TTC549 (cell line): ENCODE measurements at regions not wholly inside any gene's neighbourhood (a gene's known extent, or its start where the extent isn't known, plus 50 kb on each side); places are given as distances from the start of the nearest gene placed in this dataset.

Experiments
- FAIRE-seq: peaks from 2 replicates; lab custom pipeline; 2012; peaks lifted over from hg19 to GRCh38; lab: Jason Lieb, UNC

DNA sequence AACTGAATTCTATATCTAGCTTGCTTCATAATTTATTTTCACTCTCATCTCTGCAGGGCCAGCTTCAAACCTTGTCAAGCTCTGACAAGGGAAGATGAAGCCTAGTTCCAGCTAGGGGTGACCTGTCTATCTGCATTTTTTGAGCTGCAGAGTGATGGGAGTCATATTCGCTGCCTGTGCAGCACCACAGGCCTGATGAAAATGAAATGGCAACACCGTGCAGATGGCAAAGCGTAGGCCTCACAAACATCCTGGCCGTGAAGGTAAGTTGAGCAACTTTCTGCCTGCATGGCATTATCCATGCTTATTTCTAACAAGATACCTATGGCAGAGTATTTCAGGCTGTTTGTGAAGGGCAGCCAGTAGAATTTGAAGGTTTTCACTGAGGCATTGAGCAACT, 86.4 kb upstream of the C1QTNF9B start:
- FAIRE-seq = no peak

DNA sequence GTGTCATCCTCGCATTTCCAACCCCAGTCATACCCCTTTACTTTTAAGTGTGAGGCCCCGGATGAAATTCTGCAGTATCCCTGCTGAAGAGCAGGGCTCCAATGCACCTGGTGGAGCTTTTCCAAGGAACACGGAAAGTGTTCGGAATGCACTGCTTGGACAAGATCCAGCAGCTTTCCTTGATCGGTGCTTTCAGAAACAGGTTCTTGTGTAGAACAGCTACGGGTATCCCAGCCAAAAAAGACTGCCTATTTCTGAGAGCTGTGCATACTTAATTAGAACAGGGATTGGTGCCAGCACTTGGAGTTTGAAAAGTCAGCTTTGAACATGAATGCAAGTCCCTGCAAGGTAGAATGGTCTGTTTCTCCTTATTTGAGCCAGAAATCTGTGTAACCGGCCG, 87.2 kb upstream of the C1QTNF9B start:
- no peak for FAIRE-seq

DNA sequence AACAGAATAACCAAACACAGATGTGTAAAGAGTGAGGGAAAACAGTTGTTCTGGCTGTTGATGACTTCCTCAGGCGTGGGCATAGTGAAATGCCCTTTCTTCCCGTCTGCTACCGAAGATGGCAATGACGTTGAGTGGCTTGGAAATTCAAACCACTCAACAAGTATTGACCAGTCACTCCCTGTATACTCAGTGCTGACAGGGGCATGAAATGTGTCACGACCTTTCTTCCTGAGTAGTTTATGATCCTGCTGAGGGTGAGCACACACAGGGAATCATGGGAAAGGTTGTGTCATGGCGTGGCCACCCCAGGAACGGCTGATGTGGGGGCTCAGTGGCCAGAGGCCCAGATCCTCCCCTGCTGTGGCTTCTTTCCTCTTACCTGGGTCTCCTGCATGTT, 87.8 kb upstream of the C1QTNF9B start:
- FAIRE-seq = no peak

- no peak for FAIRE-seq
Measured at GRCh38 chr13:23985839-23986238, 88.5 kb upstream of the C1QTNF9B start.

DNA sequence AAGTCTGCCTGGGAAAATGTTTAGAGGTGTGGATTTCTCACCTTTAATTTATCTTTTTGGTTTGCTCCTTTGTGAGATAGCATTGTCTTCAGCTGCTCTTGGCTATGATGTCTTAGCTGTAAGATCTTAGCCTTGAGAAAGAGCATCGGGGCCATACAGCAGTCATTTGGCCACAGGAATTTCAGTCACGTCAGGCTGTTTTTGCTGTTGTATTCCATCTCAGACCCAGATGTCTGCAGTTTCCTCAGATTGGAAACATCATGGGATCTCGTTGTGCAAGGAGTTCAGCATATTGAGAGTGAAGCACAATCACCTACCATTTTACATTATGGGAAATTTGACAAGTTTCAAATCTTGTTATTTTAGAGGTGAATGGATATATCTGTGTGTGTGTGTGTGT, 89.3 kb upstream of the C1QTNF9B start:
- no peak for FAIRE-seq

GRCh38 chr13:23987331-23987894, 90.1 kb upstream of the C1QTNF9B start:
- FAIRE-seq = no peak

- no peak for FAIRE-seq
Measured at GRCh38 chr13:23988546-23989122, 91.3 kb upstream of the C1QTNF9B start.

DNA sequence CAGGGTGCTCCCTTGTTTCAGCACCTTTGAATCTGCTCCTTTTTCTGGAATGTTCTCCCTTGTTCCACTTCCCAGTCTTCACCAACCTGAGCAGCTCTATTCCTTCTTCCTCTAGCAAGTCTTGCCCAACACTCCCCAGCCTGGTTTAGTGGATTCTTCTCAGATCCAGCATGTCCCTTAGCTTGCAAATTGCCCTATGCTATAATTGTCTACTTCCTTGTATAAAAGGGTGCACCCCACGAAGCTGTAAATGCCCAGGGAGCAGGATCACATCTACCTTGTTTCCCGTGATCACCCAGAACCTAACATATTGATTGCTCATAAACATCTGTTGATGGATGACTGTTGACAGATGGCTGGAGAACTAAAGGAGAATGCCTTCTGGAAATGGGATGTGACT, 93.2 kb upstream of the C1QTNF9B start:
- FAIRE-seq = no peak

- FAIRE-seq = no peak
Measured at GRCh38 chr13:23991119-23991518, 93.8 kb upstream of the C1QTNF9B start.

- no peak for FAIRE-seq
Measured at GRCh38 chr13:23992781-23993679, 95.7 kb upstream of the C1QTNF9B start.

GRCh38 chr13:23993680-23993985, 96.3 kb upstream of the C1QTNF9B start:
- no peak for FAIRE-seq

DNA sequence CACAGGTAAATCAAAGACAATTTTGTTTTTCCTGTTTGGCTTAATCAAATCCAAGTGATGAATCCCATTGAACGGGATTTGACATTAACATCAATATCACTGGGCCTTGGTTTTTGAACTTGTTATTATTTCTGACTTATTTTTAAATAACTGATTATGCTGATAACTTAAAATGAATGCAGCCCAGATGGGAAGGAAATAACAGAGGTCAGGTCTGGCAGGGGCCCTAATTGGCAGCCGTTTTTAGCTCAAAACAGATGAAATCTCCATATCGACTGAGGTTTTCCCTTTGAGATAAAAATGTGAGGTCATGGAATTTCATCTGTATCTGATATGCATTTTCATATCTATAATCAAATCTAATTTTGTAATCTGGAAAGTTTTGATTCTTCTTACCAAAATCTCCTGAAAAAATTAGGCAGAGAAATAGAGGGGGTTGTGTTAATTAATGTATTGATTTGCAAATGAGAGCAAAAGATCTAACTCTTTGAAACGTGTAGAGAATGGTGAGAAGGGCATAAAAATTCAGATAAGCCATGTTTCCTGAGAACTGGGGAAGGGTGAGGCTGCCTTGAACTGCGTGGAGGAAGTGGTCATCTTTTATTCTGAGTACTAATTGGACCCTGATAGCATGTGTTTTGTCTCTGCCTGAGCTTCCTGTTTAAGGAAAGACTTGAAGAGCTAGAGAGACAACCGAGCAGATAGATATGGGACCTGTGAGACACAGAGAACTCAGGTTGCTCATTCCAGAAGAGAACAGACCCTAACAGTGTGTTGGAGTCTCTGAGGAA, 98.2 kb upstream of the C1QTNF9B start:
- no peak for FAIRE-seq

DNA sequence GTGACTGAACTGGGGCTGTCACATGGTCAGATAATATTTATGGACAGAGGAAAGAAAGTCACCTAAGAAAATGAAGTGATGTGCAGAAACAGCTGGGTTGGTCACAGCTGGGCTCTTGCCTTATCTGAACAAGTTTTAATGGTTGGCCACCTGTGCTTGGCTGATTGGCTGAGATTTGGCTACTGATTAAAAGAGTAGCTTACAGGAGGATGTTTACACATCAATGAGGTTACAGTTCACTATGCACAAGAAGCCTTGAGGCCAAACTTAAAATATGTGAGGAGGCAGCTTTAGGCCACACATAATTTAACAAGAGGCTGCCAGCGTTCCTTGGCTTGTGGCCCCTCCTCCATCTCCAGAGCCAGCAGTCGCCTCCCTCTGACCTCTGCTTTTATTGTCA, 99.2 kb upstream of the C1QTNF9B start:
- FAIRE-seq = no peak

- no peak for FAIRE-seq
Measured at GRCh38 chr13:23999424-23999823, 102.1 kb upstream of the C1QTNF9B start.

DNA sequence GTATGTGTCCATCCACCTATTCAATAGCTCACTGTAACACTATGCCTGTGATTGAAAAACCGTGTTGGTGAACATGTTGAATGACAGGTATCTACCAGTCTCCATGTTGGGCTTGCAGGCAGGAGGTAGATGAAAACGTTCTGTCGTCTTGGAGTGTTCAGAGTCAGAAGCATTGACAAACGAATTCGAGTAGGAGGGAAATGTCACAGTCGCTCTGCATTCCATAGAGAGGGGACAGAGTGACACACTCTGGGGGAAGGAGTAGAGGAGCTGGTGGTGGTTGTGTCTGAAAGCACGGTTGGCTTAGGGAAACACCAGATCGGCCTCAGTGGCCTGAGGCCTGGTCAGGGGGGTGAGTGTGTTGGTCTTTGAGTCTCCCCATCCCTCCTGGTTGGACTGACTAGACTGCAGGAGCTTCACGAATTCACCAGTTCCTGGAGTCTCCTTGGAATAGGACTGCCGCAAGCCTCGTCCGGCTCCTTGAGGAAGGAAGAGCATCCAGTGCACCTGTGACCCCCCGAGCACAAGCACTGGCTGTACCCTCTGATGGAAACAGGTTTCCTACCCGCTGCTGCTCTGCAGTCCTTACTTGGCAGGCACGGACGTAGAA, 105.0 kb upstream of the C1QTNF9B start:
- no peak for FAIRE-seq

- no peak for FAIRE-seq
Measured at GRCh38 chr13:24004142-24004899, 107.0 kb upstream of the C1QTNF9B start.

GRCh38 chr13:24004971-24005370, 107.7 kb upstream of the C1QTNF9B start:
- no peak for FAIRE-seq

GRCh38 chr13:24005755-24006281, 108.5 kb upstream of the C1QTNF9B start:
- FAIRE-seq = no peak

DNA sequence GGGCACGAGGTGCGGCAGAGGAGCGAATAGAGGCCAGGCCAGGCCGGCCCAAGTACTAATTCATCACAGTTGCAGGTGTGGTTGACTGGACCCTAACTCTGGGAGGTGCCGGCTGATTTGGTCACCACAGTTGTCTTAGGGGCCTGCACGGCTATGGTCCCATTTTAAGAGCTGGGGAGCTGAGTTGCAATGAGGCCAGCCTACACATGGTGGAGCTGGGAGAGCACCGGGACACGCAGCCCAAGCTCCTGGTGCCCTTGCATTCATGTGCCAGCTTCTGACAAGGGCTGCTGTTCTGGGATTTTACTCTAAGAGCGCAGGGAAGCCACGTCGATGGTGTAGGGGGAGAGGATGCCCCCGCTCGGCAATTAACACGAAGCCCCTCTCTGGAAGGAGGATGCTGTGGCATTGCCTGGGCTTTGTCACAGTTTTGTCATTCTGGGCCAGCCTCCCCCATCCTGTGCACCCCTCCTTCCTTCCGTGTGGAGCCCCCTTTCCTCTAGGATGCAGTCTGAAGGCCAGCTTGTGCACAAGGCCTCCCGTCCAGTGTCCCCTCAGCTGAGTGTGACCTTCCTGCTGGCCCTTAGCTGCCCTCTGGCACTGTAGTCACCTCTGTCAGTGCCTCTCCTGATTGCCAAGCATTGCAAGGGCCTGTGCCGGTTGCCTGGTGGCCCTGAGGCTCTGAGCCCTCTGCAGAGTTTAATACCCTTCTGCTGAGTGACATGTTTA, 109.4 kb upstream of the C1QTNF9B start:
- no peak for FAIRE-seq

GRCh38 chr13:24007979-24008620, 110.8 kb upstream of the C1QTNF9B start:
- FAIRE-seq = no peak
